H9 (cell line): ENCODE measurements at regions not wholly inside any gene's neighbourhood (a gene's known extent, or its start where the extent isn't known, plus 50 kb on each side); places are given as distances from the start of the nearest gene placed in this dataset.

Experiments used
- DNase-seq: peaks from one replicate; pipeline ENCODE4 v3.0.0-alpha.2; 2017
- H2AFZ ChIP-seq: one replicate; pipeline ENCODE4 v1.6.1; 2013; ENCODE audit warnings: mild to moderate bottlenecking, low read length, control low read depth, moderate library complexity
- H2AK5ac ChIP-seq: 2 replicates; pipeline ENCODE4 v1.6.1; 2013; ENCODE audit warnings: low read length, control low read depth, mixed read lengths; ENCODE audit not compliant: insufficient read length
- H2BK120ac ChIP-seq: one replicate; pipeline ENCODE4 v1.6.1; 2013; ENCODE audit warnings: low read depth, mild to moderate bottlenecking, low read length, control low read depth, inconsistent platforms; ENCODE audit not compliant: poor library complexity, severe bottlenecking
- H2BK12ac ChIP-seq: 2 replicates; pipeline ENCODE4 v1.6.1; 2013; ENCODE audit warnings: low read length, control low read depth, mixed read lengths, low read depth; ENCODE audit not compliant: insufficient read length
- H2BK15ac ChIP-seq: 2 replicates; pipeline ENCODE4 v1.6.1; 2013; ENCODE audit warnings: low read depth, low read length, control low read depth
- H2BK20ac ChIP-seq: one replicate; pipeline ENCODE4 v1.6.1; 2013; ENCODE audit warnings: low read depth, mild to moderate bottlenecking, low read length, control low read depth, inconsistent platforms; ENCODE audit not compliant: poor library complexity, severe bottlenecking
- H2BK5ac ChIP-seq: 2 replicates; pipeline ENCODE4 v1.6.1; 2013; ENCODE audit warnings: low read length, control low read depth, mixed read lengths; ENCODE audit not compliant: insufficient read length
- H3K14ac ChIP-seq: 2 replicates; pipeline ENCODE4 v1.6.1; 2013; ENCODE audit warnings: low read length, control low read depth; ENCODE audit not compliant: insufficient read depth
- H3K18ac ChIP-seq: 2 replicates; pipeline ENCODE4 v1.6.1; 2013; ENCODE audit warnings: low read depth, mild to moderate bottlenecking, mixed read lengths, low read length, control low read depth; ENCODE audit not compliant: insufficient read length
- H3K23ac ChIP-seq: 2 replicates; pipeline ENCODE4 v1.6.1; 2013; ENCODE audit warnings: low read length, control low read depth, mixed read lengths, low read depth; ENCODE audit not compliant: insufficient read length
- H3K23me2 ChIP-seq: 2 replicates; pipeline ENCODE4 v1.6.1; 2013; ENCODE audit warnings: low read depth, mild to moderate bottlenecking, mixed read lengths, low read length, control low read depth; ENCODE audit not compliant: insufficient read length, poor library complexity, severe bottlenecking
- H3K27ac ChIP-seq: 2 replicates; pipeline ENCODE4 v1.5.1; 2013; ENCODE audit warnings: low read length, control low read depth, mixed read lengths, low read depth; ENCODE audit not compliant: insufficient read length
- H3K27me3 ChIP-seq: 2 replicates; pipeline ENCODE4 v1.6.1; 2013; ENCODE audit warnings: low read length, control low read depth, inconsistent platforms; ENCODE audit not compliant: insufficient read depth
- H3K4ac ChIP-seq: 2 replicates; pipeline ENCODE4 v1.6.1; 2013; ENCODE audit warnings: low read depth, mild to moderate bottlenecking, control low read depth, inconsistent platforms, low read length, moderate library complexity
- H3K4me1 ChIP-seq: 2 replicates; pipeline ENCODE4 v1.6.1; 2013; ENCODE audit warnings: low read length, control low read depth, inconsistent platforms; ENCODE audit not compliant: insufficient read depth
- H3K4me2 ChIP-seq: 2 replicates; pipeline ENCODE4 v1.6.1; 2013; ENCODE audit warnings: low read length, control low read depth, mixed read lengths; ENCODE audit not compliant: insufficient read length, insufficient read depth
- H3K56ac ChIP-seq: 2 replicates; pipeline ENCODE4 v1.6.1; 2013; ENCODE audit warnings: low read depth, mild to moderate bottlenecking, mixed read lengths, low read length, control low read depth; ENCODE audit not compliant: insufficient read length
- H3K79me1 ChIP-seq: 2 replicates; pipeline ENCODE4 v1.6.1; 2013; ENCODE audit warnings: low read depth, mild to moderate bottlenecking, moderate library complexity, low read length, control low read depth, inconsistent platforms; ENCODE audit not compliant: insufficient read depth, poor library complexity, severe bottlenecking
- H3K79me2 ChIP-seq: 2 replicates; pipeline ENCODE4 v1.6.1; 2013; ENCODE audit warnings: low read length, control low read depth, inconsistent platforms; ENCODE audit not compliant: insufficient read depth
- H3K9ac ChIP-seq: 2 replicates; pipeline ENCODE4 v1.6.1; 2013; ENCODE audit warnings: low read length, control low read depth, mixed read lengths; ENCODE audit not compliant: insufficient read length; ENCODE audit errors: extremely low read depth
- H3K9me3 ChIP-seq: one replicate; pipeline ENCODE4 v1.6.1; 2013; ENCODE audit warnings: low read depth, low read length, inconsistent platforms; ENCODE audit not compliant: control insufficient read depth
- H3T11ph ChIP-seq: one replicate; pipeline ENCODE4 v1.6.1; 2013; ENCODE audit warnings: mild to moderate bottlenecking, low read length, control low read depth, inconsistent platforms
- H4K20me1 ChIP-seq: one replicate; pipeline ENCODE4 v1.6.1; 2013; ENCODE audit not compliant: control insufficient read depth, insufficient read length, insufficient read depth
- H4K5ac ChIP-seq: 2 replicates; pipeline ENCODE4 v1.6.1; 2013; ENCODE audit warnings: low read depth, mild to moderate bottlenecking, mixed read lengths, low read length, control low read depth; ENCODE audit not compliant: insufficient read length
- H4K8ac ChIP-seq: replicated peaks from 2 replicates; pipeline ENCODE4 v1.6.1; 2013; ENCODE audit warnings: low read length, control low read depth, mixed read lengths, low read depth; ENCODE audit not compliant: insufficient read length
- H4K91ac ChIP-seq: 2 replicates; pipeline ENCODE4 v1.6.1; 2013; ENCODE audit warnings: low read depth, mild to moderate bottlenecking, moderate library complexity, mixed read lengths, low read length, control low read depth; ENCODE audit not compliant: insufficient read length
- H3K27ac Mint-ChIP-seq, 3 experiments: 2 replicates in 2 of 3; 3 replicates in 1 of 3; pipeline ENCODE4 v1.8.0; 2020 to 2021; ENCODE audit warnings: mixed read lengths in 3 of 3, mild to moderate bottlenecking in 1 of 3, moderate library complexity in 1 of 3
- H3K27me3 Mint-ChIP-seq: 2 replicates; pipeline ENCODE4 v1.8.0; 2021; ENCODE audit warnings: low read depth, mild to moderate bottlenecking, moderate library complexity, mixed read lengths
- H3K36me3 Mint-ChIP-seq, 3 experiments: 2 replicates in 2 of 3; 3 replicates in 1 of 3; pipeline ENCODE4 v1.8.0; 2020 to 2021; ENCODE audit warnings: low read depth in 3 of 3, mixed read lengths in 3 of 3; ENCODE audit not compliant: insufficient read depth in 1 of 3
- H3K4me1 Mint-ChIP-seq, 2 experiments: 2 replicates each; pipeline ENCODE4 v1.8.0; 2020; ENCODE audit warnings: mixed read lengths in 2 of 2
- H3K4me3 Mint-ChIP-seq, 2 experiments: 2 replicates in 1 of 2; 3 replicates in 1 of 2; pipeline ENCODE4 v1.8.0; 2020 to 2021; ENCODE audit warnings: mild to moderate bottlenecking in 2 of 2, mixed read lengths in 2 of 2, moderate library complexity in 1 of 2
- H3K9me3 Mint-ChIP-seq, 2 experiments: 2 replicates in 1 of 2; 3 replicates in 1 of 2; pipeline ENCODE4 v1.8.0; 2020; ENCODE audit warnings: mild to moderate bottlenecking in 2 of 2, mixed read lengths in 2 of 2, moderate library complexity in 1 of 2
- WGBS: extraction: QIAGEN DNeasy Blood & Tissue Kit; methylation state at CpG from one replicate; pipeline ENCODE4 v1.1.7; 2013; ENCODE audit warnings: missing lambda C conversion rate, low lambda C conversion rate, mixed read lengths; ENCODE audit not compliant: insufficient read length; ENCODE audit errors: extremely low coverage; 5-methylcytosine and 5-hydroxymethylcytosine counted together
- TF ChIP-seq, protein P1 (sequence below): fragments of 200-600 bp; sonication (generic); conservative IDR thresholded peaks from 3 replicates; pipeline ENCODE4 v1.8.0; 2021; ENCODE audit warnings: antibody characterized with exemption, mild to moderate bottlenecking

GRCh38 chr2:157107877-157108276 lies 149.6 kb upstream of the GALNT5 start:
- H3K4me1 Mint-ChIP-seq: peaks cover 3% of the 10 kb centered on the region in 2 experiments; a peak in 2 of 4 replicates
- peaks cover 0 to 10% (median 0%) of the 10 kb centered on the region in 3 experiments; a peak in 1 of 7 replicates for H3K36me3 Mint-ChIP-seq
- Histone ChIP-seq H3K79me2 (no peaks in the 10 kb centered on the region), H3K14ac (no peak overlapping the region), H4K20me1 (no peaks in the 10 kb centered on the region), H3T11ph (no peak overlapping the region), H3K56ac (no peak overlapping the region), H4K91ac (no peak overlapping the region), H3K9ac (no peak overlapping the region), H4K8ac (no peak overlapping the region), H3K4ac (no peak overlapping the region), H3K4me1 (no peaks in the 10 kb centered on the region), H4K5ac (no peak overlapping the region), H3K23ac (no peak overlapping the region), H3K9me3 (no peaks in the 10 kb centered on the region), H3K4me2 (no peak overlapping the region), H2BK120ac (no peak overlapping the region), H2BK5ac (no peak overlapping the region), H3K27ac (no peak overlapping the region), H2BK20ac (no peak overlapping the region), H3K79me1 (no peaks in the 10 kb centered on the region), H2BK12ac (no peak overlapping the region), H3K23me2 (no peaks in the 10 kb centered on the region), H2BK15ac (no peak overlapping the region), H3K27me3 (no peaks in the 10 kb centered on the region), H2AFZ (no peak overlapping the region), H3K18ac (no peak overlapping the region), H2AK5ac (no peak overlapping the region)
- TF ChIP-seq, protein P1, sequence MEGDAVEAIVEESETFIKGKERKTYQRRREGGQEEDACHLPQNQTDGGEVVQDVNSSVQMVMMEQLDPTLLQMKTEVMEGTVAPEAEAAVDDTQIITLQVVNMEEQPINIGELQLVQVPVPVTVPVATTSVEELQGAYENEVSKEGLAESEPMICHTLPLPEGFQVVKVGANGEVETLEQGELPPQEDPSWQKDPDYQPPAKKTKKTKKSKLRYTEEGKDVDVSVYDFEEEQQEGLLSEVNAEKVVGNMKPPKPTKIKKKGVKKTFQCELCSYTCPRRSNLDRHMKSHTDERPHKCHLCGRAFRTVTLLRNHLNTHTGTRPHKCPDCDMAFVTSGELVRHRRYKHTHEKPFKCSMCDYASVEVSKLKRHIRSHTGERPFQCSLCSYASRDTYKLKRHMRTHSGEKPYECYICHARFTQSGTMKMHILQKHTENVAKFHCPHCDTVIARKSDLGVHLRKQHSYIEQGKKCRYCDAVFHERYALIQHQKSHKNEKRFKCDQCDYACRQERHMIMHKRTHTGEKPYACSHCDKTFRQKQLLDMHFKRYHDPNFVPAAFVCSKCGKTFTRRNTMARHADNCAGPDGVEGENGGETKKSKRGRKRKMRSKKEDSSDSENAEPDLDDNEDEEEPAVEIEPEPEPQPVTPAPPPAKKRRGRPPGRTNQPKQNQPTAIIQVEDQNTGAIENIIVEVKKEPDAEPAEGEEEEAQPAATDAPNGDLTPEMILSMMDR: no peak
- no CpG with 5 or more reads among the region's 2 CpGs for WGBS
- no peak for DNase-seq
- no peak overlapping the region for H3K4me3 Mint-ChIP-seq
- no peak overlapping the region; a peak in 1 of 7 replicates for H3K27ac Mint-ChIP-seq
- H3K9me3 Mint-ChIP-seq: peaks cover 3 to 9% of the 10 kb centered on the region in 2 experiments; a peak in 3 of 5 replicates
- no peaks in the 10 kb centered on the region for H3K27me3 Mint-ChIP-seq
